Activated B cell treated with CpG ODN at 0.5 μM for 24 hours (primary cell): ENCODE measurements at regions not wholly inside any gene's neighbourhood (a gene's known extent, or its start where the extent isn't known, plus 50 kb on each side); places are given as distances from the start of the nearest gene placed in this dataset.

ENCODE experiments used
- ATAC-seq: fragments of 200-7000 bp; cut with Tn5 transposase; one replicate; pipeline ENCODE4 v1.10.0; 2021; ENCODE audit warnings: low read depth, mild to moderate bottlenecking, moderate library complexity
- CTCF ChIA-PET: fragments of 350-600 bp; sonication (Branson Sonifier 250); formaldehyde crosslinking; loops from one replicate; lab custom pipeline; 2021; ENCODE audit warnings: antibody characterized with exemption; lab: Charles Lee
- POLR2A ChIA-PET: fragments of 350-600 bp; sonication (Branson Sonifier 250); formaldehyde crosslinking; loops from one replicate; lab custom pipeline; 2021; ENCODE audit warnings: antibody characterized with exemption; lab: Charles Lee
- DNase-seq: peaks from one replicate; pipeline ENCODE4 v3.0.0; 2022
- H3K27ac Mint-ChIP-seq: one replicate; pipeline ENCODE4 v1.8.0; 2020; ENCODE audit warnings: mixed read lengths
- H3K27me3 Mint-ChIP-seq: one replicate; pipeline ENCODE4 v1.8.0; 2021; ENCODE audit warnings: mixed read lengths
- H3K36me3 Mint-ChIP-seq: one replicate; pipeline ENCODE4 v1.8.0; 2021; ENCODE audit warnings: low read depth, mixed read lengths
- H3K4me1 Mint-ChIP-seq: one replicate; pipeline ENCODE4 v1.8.0; 2021; ENCODE audit warnings: mixed read lengths
- H3K4me3 Mint-ChIP-seq: one replicate; pipeline ENCODE4 v1.8.0; 2020; ENCODE audit warnings: mild to moderate bottlenecking, mixed read lengths
- H3K9me3 Mint-ChIP-seq: one replicate; pipeline ENCODE4 v1.8.0; 2020; ENCODE audit warnings: mixed read lengths
- intact Hi-C: fragments of 100-400 bp; cut with micrococcal nuclease; formaldehyde crosslinking; loops from one replicate; pipeline ENCODE4 v1.15.1; 2024
- TF ChIP-seq, protein P1 (sequence below): fragments of 200-600 bp; IDR thresholded peaks from one replicate; pipeline ENCODE4 v1.8.0; 2022; ENCODE audit warnings: antibody characterized with exemption, mild to moderate bottlenecking

DNA sequence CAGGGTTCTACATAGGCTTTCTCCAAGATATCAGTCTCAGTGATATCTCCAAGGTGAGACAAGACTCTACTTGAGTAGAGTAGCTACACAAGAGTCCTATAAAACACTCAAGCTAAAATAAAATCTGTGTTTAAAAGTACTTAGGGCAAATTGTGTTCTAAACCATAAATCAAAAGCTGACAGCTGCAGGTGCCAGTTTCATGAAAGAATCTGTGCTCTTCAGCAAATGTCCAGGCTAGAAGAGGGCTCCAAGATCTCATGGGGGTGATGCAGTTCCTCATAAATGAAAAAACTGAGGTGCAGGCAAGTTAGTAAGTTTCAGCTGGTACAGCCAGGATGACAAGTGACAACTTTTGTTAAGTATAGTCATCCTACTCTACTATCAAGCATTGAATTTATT is 142.8 kb upstream of the TNPO1 start:
- TF ChIP-seq, protein P1, sequence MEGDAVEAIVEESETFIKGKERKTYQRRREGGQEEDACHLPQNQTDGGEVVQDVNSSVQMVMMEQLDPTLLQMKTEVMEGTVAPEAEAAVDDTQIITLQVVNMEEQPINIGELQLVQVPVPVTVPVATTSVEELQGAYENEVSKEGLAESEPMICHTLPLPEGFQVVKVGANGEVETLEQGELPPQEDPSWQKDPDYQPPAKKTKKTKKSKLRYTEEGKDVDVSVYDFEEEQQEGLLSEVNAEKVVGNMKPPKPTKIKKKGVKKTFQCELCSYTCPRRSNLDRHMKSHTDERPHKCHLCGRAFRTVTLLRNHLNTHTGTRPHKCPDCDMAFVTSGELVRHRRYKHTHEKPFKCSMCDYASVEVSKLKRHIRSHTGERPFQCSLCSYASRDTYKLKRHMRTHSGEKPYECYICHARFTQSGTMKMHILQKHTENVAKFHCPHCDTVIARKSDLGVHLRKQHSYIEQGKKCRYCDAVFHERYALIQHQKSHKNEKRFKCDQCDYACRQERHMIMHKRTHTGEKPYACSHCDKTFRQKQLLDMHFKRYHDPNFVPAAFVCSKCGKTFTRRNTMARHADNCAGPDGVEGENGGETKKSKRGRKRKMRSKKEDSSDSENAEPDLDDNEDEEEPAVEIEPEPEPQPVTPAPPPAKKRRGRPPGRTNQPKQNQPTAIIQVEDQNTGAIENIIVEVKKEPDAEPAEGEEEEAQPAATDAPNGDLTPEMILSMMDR, result no peak
- intact Hi-C loops, result no loop called here
- Mint-ChIP-seq H3K4me1 (no peaks in the 10 kb centered on the region), H3K36me3 (no peaks in the 10 kb centered on the region), H3K27ac (no peak overlapping the region), H3K4me3 (no peak overlapping the region), H3K9me3 (peaks cover 10% of the 10 kb centered on the region), H3K27me3 (peaks cover 4% of the 10 kb centered on the region)
- POLR2A ChIA-PET, result no interaction called here
- CTCF ChIA-PET, result no interaction called here
- no peak for ATAC-seq
- no peak for DNase-seq

DNA sequence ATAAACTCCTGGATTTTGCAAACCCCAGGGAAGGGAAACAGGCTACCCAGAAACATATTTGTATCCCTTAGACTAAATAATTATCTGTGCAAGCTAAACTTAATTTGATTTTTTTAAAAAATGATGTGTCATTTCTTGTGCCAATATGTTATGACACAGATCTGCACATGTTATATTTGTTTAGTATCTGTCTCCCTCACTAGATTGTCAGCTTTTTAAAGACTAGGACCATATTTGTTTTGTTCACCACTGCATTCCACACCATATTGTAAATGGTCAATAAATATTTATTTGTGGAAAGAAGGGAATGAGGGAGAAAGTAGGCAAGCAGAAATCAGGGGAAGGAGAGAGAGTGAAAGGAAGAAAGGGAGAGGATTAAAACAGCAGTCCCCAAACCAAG is 143.3 kb upstream of the TNPO1 start:
- Mint-ChIP-seq H3K9me3 (peaks cover 10% of the 10 kb centered on the region), H3K27me3 (peaks cover 4% of the 10 kb centered on the region), H3K4me1 (no peaks in the 10 kb centered on the region), H3K27ac (no peak overlapping the region), H3K4me3 (no peak overlapping the region), H3K36me3 (no peaks in the 10 kb centered on the region)
- ChIA-PET POLR2A (no interaction called here), CTCF (no interaction called here)
- intact Hi-C loops, result no loop called here
- ATAC-seq (no peak), DNase-seq (no peak)
- TF ChIP-seq, protein P1, result no peak

- Mint-ChIP-seq H3K4me1 (no peaks in the 10 kb centered on the region), H3K9me3 (no peaks in the 10 kb centered on the region), H3K4me3 (no peak overlapping the region), H3K27ac (no peak overlapping the region), H3K36me3 (no peaks in the 10 kb centered on the region), H3K27me3 (peaks cover 6% of the 10 kb centered on the region)
- CTCF ChIA-PET, result no interaction called here
- intact Hi-C loops, result no loop called here
- POLR2A ChIA-PET, result no interaction called here
- no peak for DNase-seq
- TF ChIP-seq, protein P1, result no peak
- no peak for ATAC-seq
These were observed 148.8 kb upstream of the TNPO1 start for GRCh38 chr5:72667708-72668107.

DNA sequence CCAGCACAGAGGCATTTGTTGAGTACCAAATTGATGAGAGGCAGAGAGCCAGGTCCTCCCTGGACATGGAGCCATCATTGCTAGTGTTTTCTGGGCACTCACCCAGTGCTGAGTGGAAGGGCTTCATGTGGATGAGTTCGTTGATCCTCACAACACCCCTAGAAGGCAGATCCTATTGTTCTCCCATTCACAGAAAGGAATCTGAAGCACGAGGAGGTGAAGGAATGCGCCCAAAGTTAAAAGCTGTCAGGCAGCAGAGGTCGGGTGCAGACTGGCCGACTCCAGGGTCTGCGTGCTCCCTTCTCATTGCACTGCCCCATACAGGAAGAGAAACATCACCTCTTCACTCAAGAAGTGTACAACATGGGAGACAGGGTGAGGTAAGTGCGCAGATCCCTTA is 153.5 kb upstream of the TNPO1 start:
- Mint-ChIP-seq H3K27ac (no peak overlapping the region), H3K36me3 (no peaks in the 10 kb centered on the region), H3K27me3 (peaks cover 6% of the 10 kb centered on the region), H3K4me1 (no peaks in the 10 kb centered on the region), H3K4me3 (no peak overlapping the region), H3K9me3 (no peaks in the 10 kb centered on the region)
- ATAC-seq (no peak), DNase-seq (no peak)
- ChIA-PET CTCF (no interaction called here), POLR2A (no interaction called here)
- intact Hi-C loops, result no loop called here
- TF ChIP-seq, protein P1, result no peak

DNA sequence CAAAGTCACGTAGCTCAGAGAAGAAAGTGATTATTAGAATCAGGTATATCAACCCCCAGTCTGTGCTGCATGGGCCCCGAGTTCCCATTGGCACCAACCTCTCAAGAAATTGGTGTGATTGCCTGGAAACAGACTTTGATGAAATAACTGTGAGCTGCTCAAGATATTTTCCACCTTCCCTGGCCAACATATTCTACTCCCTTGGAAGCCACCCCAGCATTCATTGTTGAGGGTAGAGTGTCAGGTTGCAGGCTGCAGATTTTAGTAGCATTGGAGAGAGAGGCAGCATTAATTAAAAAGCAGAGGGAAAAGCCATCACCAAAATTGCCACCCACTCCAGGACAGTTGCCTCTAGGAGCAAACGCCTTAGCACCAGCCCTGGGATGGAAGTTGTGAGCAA is 154.2 kb upstream of the TNPO1 start:
- H3K36me3 Mint-ChIP-seq, result no peaks in the 10 kb centered on the region
- H3K4me3 Mint-ChIP-seq, result no peak overlapping the region
- TF ChIP-seq, protein P1, result no peak
- ATAC-seq (no peak), DNase-seq (no peak)
- intact Hi-C loops, result no loop called here
- ChIA-PET POLR2A (no interaction called here), CTCF (no interaction called here)
- H3K4me1 Mint-ChIP-seq, result no peaks in the 10 kb centered on the region
- no peaks in the 10 kb centered on the region for H3K9me3 Mint-ChIP-seq
- H3K27ac Mint-ChIP-seq, result no peak overlapping the region
- H3K27me3 Mint-ChIP-seq, result peaks cover 6% of the 10 kb centered on the region
